Body of pancreas (tissue), 4 donors: ENCODE measurements at regions not wholly inside any gene's neighbourhood (a gene's known extent, or its start where the extent isn't known, plus 50 kb on each side); places are given as distances from the start of the nearest gene placed in this dataset.

Experiments used
- POLR2A ChIP-seq, 3 donors: fragments of 450-650 bp; IDR thresholded peaks; one replicate each; pipeline ENCODE4 v1.6.1; 2016; ENCODE audit warnings: antibody characterized with exemption in 3 of 3, mild to moderate bottlenecking in 2 of 3
- TF ChIP-seq, protein P1 (sequence below), 7 experiments: fragments of 450-650 bp in 4 of 7; fragments of 200-600 bp in 3 of 7; sonication (generic) in 3 of 7; IDR thresholded peaks; one replicate each; pipeline ENCODE4 v1.5.1; 2016 to 2019; ENCODE audit warnings: antibody characterized with exemption in 7 of 7

DNA sequence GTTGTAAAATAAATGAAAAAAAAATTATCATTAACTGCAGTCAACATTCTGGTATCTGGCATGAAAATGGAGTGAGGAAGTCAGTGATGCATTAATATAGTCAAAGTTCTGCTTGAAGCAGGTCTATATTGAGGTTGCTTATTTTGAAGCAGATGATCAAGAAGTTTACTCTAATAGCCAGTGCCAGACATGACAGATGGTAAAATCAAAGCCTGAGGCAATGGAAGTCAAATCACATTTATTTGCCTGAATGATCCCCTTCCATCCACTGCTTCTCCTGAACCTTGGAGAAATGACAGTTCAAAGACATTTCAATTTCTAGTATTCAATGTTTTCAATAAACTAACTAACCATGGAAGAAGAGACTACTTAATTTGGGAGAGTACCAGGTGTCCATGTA, 430.0 kb downstream of the FAM181B start:
- TF ChIP-seq, protein P1, sequence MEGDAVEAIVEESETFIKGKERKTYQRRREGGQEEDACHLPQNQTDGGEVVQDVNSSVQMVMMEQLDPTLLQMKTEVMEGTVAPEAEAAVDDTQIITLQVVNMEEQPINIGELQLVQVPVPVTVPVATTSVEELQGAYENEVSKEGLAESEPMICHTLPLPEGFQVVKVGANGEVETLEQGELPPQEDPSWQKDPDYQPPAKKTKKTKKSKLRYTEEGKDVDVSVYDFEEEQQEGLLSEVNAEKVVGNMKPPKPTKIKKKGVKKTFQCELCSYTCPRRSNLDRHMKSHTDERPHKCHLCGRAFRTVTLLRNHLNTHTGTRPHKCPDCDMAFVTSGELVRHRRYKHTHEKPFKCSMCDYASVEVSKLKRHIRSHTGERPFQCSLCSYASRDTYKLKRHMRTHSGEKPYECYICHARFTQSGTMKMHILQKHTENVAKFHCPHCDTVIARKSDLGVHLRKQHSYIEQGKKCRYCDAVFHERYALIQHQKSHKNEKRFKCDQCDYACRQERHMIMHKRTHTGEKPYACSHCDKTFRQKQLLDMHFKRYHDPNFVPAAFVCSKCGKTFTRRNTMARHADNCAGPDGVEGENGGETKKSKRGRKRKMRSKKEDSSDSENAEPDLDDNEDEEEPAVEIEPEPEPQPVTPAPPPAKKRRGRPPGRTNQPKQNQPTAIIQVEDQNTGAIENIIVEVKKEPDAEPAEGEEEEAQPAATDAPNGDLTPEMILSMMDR (IDR thresholded peaks at IDR 0.05), result no peak
- TF ChIP-seq POLR2A (IDR thresholded peaks at IDR 0.05), result no peak
